GM12875 (cell line): ENCODE measurements at regions not wholly inside any gene's neighbourhood (a gene's known extent, or its start where the extent isn't known, plus 50 kb on each side); places are given as distances from the start of the nearest gene placed in this dataset.

Experiments used
- H3K4me3 ChIP-seq: one replicate; pipeline ENCODE4 v1.5.1; 2011; ENCODE audit warnings: low read depth, low read length, control low read depth
- TF ChIP-seq, protein P1 (sequence below): IDR thresholded peaks from 2 replicates; pipeline ENCODE4 v1.5.1; 2011; ENCODE audit warnings: low read depth, mild to moderate bottlenecking, control low read depth, inconsistent platforms, low read length, moderate library complexity, borderline replicate concordance; ENCODE audit not compliant: insufficient read depth

DNA sequence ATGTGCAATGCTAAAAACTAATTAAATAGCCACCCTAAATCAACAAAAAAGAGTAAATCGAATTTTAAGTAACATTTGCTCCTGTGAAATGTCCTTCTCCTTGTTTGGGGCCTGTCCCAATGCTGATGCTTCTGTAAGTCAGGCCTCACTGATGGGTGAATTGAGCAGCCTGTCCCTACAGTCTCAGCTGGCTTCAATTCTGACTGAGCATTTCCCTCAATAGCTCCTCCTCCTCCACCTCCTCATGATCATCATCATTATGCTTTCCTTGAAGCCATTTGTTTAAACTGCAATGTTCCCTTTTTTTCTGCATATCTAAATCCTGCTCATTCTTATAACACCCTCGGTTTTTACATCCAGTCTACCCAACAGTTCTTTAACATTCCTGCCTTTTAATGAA, 137.2 kb upstream of the CELF4 start:
- H3K4me3 ChIP-seq = no peak overlapping the region
- TF ChIP-seq, protein P1, sequence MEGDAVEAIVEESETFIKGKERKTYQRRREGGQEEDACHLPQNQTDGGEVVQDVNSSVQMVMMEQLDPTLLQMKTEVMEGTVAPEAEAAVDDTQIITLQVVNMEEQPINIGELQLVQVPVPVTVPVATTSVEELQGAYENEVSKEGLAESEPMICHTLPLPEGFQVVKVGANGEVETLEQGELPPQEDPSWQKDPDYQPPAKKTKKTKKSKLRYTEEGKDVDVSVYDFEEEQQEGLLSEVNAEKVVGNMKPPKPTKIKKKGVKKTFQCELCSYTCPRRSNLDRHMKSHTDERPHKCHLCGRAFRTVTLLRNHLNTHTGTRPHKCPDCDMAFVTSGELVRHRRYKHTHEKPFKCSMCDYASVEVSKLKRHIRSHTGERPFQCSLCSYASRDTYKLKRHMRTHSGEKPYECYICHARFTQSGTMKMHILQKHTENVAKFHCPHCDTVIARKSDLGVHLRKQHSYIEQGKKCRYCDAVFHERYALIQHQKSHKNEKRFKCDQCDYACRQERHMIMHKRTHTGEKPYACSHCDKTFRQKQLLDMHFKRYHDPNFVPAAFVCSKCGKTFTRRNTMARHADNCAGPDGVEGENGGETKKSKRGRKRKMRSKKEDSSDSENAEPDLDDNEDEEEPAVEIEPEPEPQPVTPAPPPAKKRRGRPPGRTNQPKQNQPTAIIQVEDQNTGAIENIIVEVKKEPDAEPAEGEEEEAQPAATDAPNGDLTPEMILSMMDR = no peak

DNA sequence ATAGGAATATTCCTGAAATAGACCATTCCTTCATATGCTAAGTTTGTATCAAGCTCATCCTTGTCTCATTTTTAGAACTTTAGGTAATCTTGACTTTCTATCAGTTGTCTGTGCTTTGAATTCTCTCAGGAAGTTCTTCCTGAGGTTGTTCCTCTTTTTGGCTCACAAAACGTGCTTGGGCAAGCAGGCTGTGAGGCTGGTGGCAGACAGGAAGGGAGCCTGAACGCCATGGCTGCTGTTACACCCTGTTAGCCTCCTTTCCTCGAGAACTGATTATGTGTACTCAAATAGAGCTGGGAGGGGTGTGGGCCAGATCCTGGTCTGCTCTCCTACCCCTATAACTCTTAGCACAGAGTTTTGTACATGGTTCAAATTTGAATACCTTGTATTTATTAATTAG, 136.4 kb upstream of the CELF4 start:
- H3K4me3 ChIP-seq = no peak overlapping the region
- TF ChIP-seq, protein P1 = no peak

DNA sequence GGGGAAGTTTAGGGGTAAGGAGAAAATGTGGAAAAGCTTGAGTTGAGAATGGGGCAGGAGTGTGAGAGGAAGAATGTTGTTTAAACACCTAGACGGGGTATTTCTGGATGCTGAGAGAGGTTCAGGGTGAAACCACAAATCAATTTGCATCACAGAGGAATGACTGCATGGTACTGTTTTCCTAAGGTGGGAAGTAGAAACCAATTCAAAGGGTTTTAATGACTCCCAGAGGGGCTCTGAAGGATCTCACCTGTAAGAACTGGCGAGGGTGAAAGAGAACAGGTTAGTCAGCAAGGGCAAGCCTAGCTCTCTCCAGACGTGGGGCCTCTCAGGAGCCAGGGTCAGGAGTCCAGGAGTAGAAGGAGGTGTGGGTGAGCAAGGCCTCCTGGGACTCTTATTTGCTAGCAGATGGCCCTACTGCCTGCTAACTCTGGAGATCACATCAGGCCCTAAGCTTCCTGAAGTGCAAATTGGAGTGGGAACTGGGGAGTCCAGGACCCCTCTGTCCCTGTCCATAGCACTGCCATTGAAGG, 133.0 kb upstream of the CELF4 start:
- TF ChIP-seq, protein P1 = no peak
- H3K4me3 ChIP-seq = no peak overlapping the region

DNA sequence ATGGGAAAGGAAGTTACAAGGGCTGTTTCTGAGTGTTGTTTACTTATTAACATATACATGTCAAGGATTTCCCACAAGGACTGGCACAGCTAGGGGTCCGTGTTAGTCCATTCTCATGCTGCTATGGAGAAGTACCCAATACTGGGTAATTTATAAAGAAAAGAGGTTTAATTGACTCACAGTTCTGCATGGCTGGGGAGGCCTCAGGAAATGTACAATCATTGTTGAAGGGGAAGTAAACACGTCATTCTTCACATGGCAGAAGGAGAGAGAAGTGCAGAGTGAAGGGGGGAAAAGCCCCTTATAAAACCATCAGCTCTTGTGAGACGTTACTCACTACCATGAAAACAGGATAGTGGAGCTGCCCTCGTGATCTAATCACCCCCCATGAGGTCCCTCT, 128.9 kb upstream of the CELF4 start:
- TF ChIP-seq, protein P1 = no peak
- H3K4me3 ChIP-seq = no peak overlapping the region

DNA sequence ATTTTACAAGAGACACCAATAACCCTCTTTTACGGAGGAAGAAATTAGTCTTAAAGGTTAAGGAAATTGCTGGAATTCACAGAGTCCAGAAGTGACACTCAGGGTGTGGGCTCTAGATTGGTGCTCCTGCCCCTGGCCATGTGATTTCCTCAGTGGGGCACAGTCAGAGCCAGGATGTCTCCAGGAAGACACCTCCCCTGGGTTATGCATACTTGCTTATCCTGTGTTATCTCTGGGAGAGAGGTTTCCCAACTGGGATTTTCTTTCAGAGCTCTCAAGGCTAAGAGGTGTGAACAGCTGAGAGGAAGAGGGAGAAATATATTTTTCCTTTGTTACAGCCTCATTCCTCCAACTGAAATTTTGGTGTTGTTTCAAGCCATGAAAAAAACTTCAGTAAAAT, 125.6 kb upstream of the CELF4 start:
- TF ChIP-seq, protein P1 = no peak
- no peak overlapping the region for H3K4me3 ChIP-seq

DNA sequence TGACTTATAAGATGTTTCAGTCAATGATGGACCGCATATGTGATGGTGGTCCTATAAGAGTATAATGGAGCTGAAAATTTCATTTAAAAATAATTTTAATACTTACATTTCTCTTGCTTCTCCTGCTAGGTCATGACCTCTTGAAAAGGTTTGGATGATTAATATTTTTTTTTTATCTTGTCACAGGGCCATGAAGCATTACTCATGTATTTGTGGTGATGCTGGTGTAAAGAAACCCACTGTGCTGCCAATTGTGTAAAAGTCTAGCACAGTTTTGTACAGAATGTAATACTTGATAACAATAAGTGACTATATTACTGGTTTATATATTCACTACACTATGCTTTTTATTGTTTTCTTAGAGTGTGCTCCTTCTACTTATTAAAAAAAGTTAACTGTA, 124.2 kb upstream of the CELF4 start:
- TF ChIP-seq, protein P1 = no peak
- no peak overlapping the region for H3K4me3 ChIP-seq

DNA sequence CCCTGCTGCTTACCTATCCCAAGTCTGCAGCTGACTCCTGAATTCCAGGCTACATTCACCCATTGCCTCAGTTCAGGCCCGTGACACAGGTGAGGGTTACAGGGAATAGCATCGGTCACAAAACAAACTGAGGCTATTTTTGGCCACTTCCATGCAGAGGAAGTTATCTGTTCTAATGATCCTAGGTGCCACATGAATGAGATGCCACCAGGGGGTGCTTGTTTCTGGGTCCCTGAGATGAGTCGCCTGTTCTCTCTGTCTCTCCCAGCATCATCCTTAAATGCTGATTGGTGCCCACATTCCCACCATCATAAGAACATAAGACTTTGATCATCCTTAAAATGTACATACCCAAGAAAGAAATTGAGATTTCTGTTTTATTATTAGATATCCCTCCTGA, 119.0 kb upstream of the CELF4 start:
- TF ChIP-seq, protein P1 = no peak
- H3K4me3 ChIP-seq = no peak overlapping the region
